SJSA1 (cell line): ENCODE measurements at regions not wholly inside any gene's neighbourhood (a gene's known extent, or its start where the extent isn't known, plus 50 kb on each side); places are given as distances from the start of the nearest gene placed in this dataset.
A peak's percentile ranks its signal among the peaks of the same experiment; 100 is the strongest.

ENCODE experiments used
- DNase-seq, 2 experiments: peaks; one replicate each; pipeline ENCODE4 v3.0.0-alpha.2; 2015 to 2020; ENCODE audit warnings: low spot score in 2 of 2, low read depth in 1 of 2
- H3K27ac ChIP-seq: fragments of 250-450 bp; sonication (Bioruptor Pico); 2 replicates; pipeline ENCODE4 v1.5.1; 2020; ENCODE audit warnings: mild to moderate bottlenecking, moderate library complexity
- H3K27me3 ChIP-seq: fragments of 250-450 bp; sonication (Bioruptor Pico); replicated peaks from 2 replicates; pipeline ENCODE4 v1.5.1; 2020; ENCODE audit warnings: mild to moderate bottlenecking, moderate library complexity
- H3K36me3 ChIP-seq: fragments of 250-450 bp; sonication (Bioruptor Pico); 2 replicates; pipeline ENCODE4 v1.5.1; 2020; ENCODE audit warnings: mild to moderate bottlenecking
- H3K4me1 ChIP-seq: fragments of 250-450 bp; sonication (Bioruptor Pico); replicated peaks from 2 replicates; pipeline ENCODE4 v1.6.1; 2021; ENCODE audit warnings: mild to moderate bottlenecking
- H3K4me3 ChIP-seq: fragments of 250-450 bp; sonication (Bioruptor Pico); 2 replicates; pipeline ENCODE4 v1.5.1; 2020; ENCODE audit warnings: mild to moderate bottlenecking
- H3K9me3 ChIP-seq: fragments of 250-450 bp; sonication (Bioruptor Pico); replicated peaks from 2 replicates; pipeline ENCODE4 v1.5.1; 2020; ENCODE audit warnings: mild to moderate bottlenecking

- Histone ChIP-seq H3K9me3 (peaks cover 4% of the 10 kb centered on the region; the same call in 1 of the 2 replicates), H3K4me3 (no peak overlapping the region), H3K36me3 (no peaks in the 10 kb centered on the region), H3K27me3 (no peaks in the 10 kb centered on the region), H3K27ac (no peak overlapping the region), H3K4me1 (no peaks in the 10 kb centered on the region)
- DNase-seq = no peak
Measured at GRCh38 chr18:73597832-73598615, 549.6 kb downstream of the FBXO15 start.

GRCh38 chr18:73594749-73595148, 552.9 kb downstream of the FBXO15 start:
- DNase-seq = no peak

GRCh38 chr18:73593207-73593606, 554.4 kb downstream of the FBXO15 start:
- no peak overlapping the region for H3K27ac ChIP-seq
- no peak overlapping the region for H3K4me3 ChIP-seq
- H3K27me3 ChIP-seq = no peaks in the 10 kb centered on the region
- DNase-seq = no peak
- no peaks in the 10 kb centered on the region for H3K36me3 ChIP-seq
- no peaks in the 10 kb centered on the region for H3K9me3 ChIP-seq
- H3K4me1 ChIP-seq = no peaks in the 10 kb centered on the region

More at GRCh38 chr18:73594749-73595148, 552.9 kb downstream of the FBXO15 start:
- Histone ChIP-seq H3K36me3 (no peaks in the 10 kb centered on the region), H3K4me3 (no peak overlapping the region), H3K4me1 (no peaks in the 10 kb centered on the region), H3K27ac (no peak overlapping the region), H3K9me3 (no peaks in the 10 kb centered on the region), H3K27me3 (no peaks in the 10 kb centered on the region)

GRCh38 chr18:73590950-73591349, 556.7 kb downstream of the FBXO15 start:
- H3K9me3 ChIP-seq = no peaks in the 10 kb centered on the region
- no peak overlapping the region for H3K27ac ChIP-seq
- H3K4me1 ChIP-seq = no peaks in the 10 kb centered on the region
- H3K27me3 ChIP-seq = no peaks in the 10 kb centered on the region
- no peak overlapping the region for H3K4me3 ChIP-seq
- H3K36me3 ChIP-seq = no peaks in the 10 kb centered on the region
- DNase-seq = no peak

- DNase-seq = no peak
- Histone ChIP-seq H3K9me3 (no peaks in the 10 kb centered on the region), H3K4me1 (no peaks in the 10 kb centered on the region), H3K36me3 (no peaks in the 10 kb centered on the region), H3K27ac (no peak overlapping the region), H3K4me3 (no peak overlapping the region), H3K27me3 (no peaks in the 10 kb centered on the region)
Measured at GRCh38 chr18:73579698-73580097, 567.9 kb downstream of the FBXO15 start.

- no peak overlapping the region for H3K27ac ChIP-seq
Measured at GRCh38 chr18:73577365-73577764, 570.3 kb downstream of the FBXO15 start.

GRCh38 chr18:73563901-73564472, 583.6 kb downstream of the FBXO15 start:
- Histone ChIP-seq H3K9me3 (no peaks in the 10 kb centered on the region), H3K4me1 (peaks cover 12% of the 10 kb centered on the region), H3K27ac (peak overlapping the region; percentile 79), H3K4me3 (no peak overlapping the region), H3K27me3 (no peaks in the 10 kb centered on the region), H3K36me3 (no peaks in the 10 kb centered on the region)
- DNase-seq = peak; percentile 58 to 84

More at GRCh38 chr18:73577365-73577764, 570.3 kb downstream of the FBXO15 start:
- Histone ChIP-seq H3K27me3 (no peaks in the 10 kb centered on the region), H3K4me3 (no peak overlapping the region), H3K36me3 (no peaks in the 10 kb centered on the region), H3K4me1 (no peaks in the 10 kb centered on the region), H3K9me3 (no peaks in the 10 kb centered on the region)
- DNase-seq = no peak

- H3K27ac ChIP-seq = peak overlapping the region; percentile 79
Measured at GRCh38 chr18:73563345-73563744, 584.3 kb downstream of the FBXO15 start.

GRCh38 chr18:73556904-73557303, 590.7 kb downstream of the FBXO15 start:
- Histone ChIP-seq H3K36me3 (no peaks in the 10 kb centered on the region), H3K27me3 (no peaks in the 10 kb centered on the region), H3K9me3 (no peaks in the 10 kb centered on the region), H3K4me3 (no peak overlapping the region), H3K4me1 (no peaks in the 10 kb centered on the region), H3K27ac (no peak overlapping the region)
- DNase-seq = no peak

More at GRCh38 chr18:73563345-73563744, 584.3 kb downstream of the FBXO15 start:
- H3K36me3 ChIP-seq = no peaks in the 10 kb centered on the region
- H3K4me3 ChIP-seq = no peak overlapping the region
- no peaks in the 10 kb centered on the region for H3K27me3 ChIP-seq
- H3K4me1 ChIP-seq = peaks cover 12% of the 10 kb centered on the region
- DNase-seq = peak; percentile 41 to 53
- no peaks in the 10 kb centered on the region for H3K9me3 ChIP-seq

GRCh38 chr18:73552171-73552570, 595.5 kb downstream of the FBXO15 start:
- Histone ChIP-seq H3K4me1 (no peaks in the 10 kb centered on the region), H3K4me3 (no peak overlapping the region), H3K27me3 (no peaks in the 10 kb centered on the region)

GRCh38 chr18:73551211-73551610, 596.4 kb downstream of the FBXO15 start:
- H3K4me1 ChIP-seq = no peaks in the 10 kb centered on the region
- DNase-seq = no peak
- H3K4me3 ChIP-seq = no peak overlapping the region
- H3K27me3 ChIP-seq = no peaks in the 10 kb centered on the region
- no peaks in the 10 kb centered on the region; the same call in none of the 2 replicates for H3K9me3 ChIP-seq
- H3K27ac ChIP-seq = no peak overlapping the region
- no peaks in the 10 kb centered on the region for H3K36me3 ChIP-seq

More at GRCh38 chr18:73552171-73552570, 595.5 kb downstream of the FBXO15 start:
- Histone ChIP-seq H3K27ac (no peak overlapping the region), H3K36me3 (no peaks in the 10 kb centered on the region), H3K9me3 (no peaks in the 10 kb centered on the region; the same call in 1 of the 2 replicates)
- no peak for DNase-seq

- Histone ChIP-seq H3K4me1 (peaks cover 5% of the 10 kb centered on the region), H3K27me3 (no peaks in the 10 kb centered on the region), H3K4me3 (no peak overlapping the region), H3K27ac (no peak overlapping the region), H3K36me3 (no peaks in the 10 kb centered on the region), H3K9me3 (no peaks in the 10 kb centered on the region; the same call in none of the 2 replicates)
- DNase-seq = no peak
Measured at GRCh38 chr18:73549236-73549635, 598.4 kb downstream of the FBXO15 start.

- Histone ChIP-seq H3K4me1 (peaks cover 5% of the 10 kb centered on the region), H3K36me3 (no peaks in the 10 kb centered on the region), H3K27ac (no peak overlapping the region), H3K27me3 (no peaks in the 10 kb centered on the region), H3K9me3 (no peaks in the 10 kb centered on the region; the same call in none of the 2 replicates), H3K4me3 (no peak overlapping the region)
- DNase-seq = no peak
Measured at GRCh38 chr18:73545472-73545871, 602.2 kb downstream of the FBXO15 start.

- peaks cover 5% of the 10 kb centered on the region for H3K4me1 ChIP-seq
- no peaks in the 10 kb centered on the region; the same call in none of the 2 replicates for H3K9me3 ChIP-seq
- DNase-seq = no peak
- no peaks in the 10 kb centered on the region for H3K36me3 ChIP-seq
- H3K27me3 ChIP-seq = no peaks in the 10 kb centered on the region
- H3K4me3 ChIP-seq = no peak overlapping the region
- H3K27ac ChIP-seq = no peak overlapping the region
Measured at GRCh38 chr18:73544617-73545016, 603.0 kb downstream of the FBXO15 start.
